SK-N-SH (cell line): ENCODE measurements at regions not wholly inside any gene's neighbourhood (a gene's known extent, or its start where the extent isn't known, plus 50 kb on each side); places are given as distances from the start of the nearest gene placed in this dataset.

Experiments used
- CTCF ChIA-PET: fragments of 300-600, 350-600 bp; formaldehyde crosslinking; extraction: SDS; loops from one replicate; lab custom pipeline; 2021; lab: Yijun Ruan, JAX
- POLR2A ChIA-PET: fragments of 350-600 bp; sonication (Branson Sonifier 250); formaldehyde crosslinking; extraction: SDS; loops from one replicate; lab custom pipeline; 2020; ENCODE audit warnings: antibody characterized with exemption, inconsistent platforms; lab: Yijun Ruan, JAX
- DNase-seq: peaks from one replicate; pipeline ENCODE4 v3.0.0; 2012
- H2AFZ ChIP-seq: fragments of 200-600 bp; sonication (generic); 2 replicates; pipeline ENCODE4 v1.8.1; 2016; ENCODE audit warnings: antibody characterized with exemption, mild to moderate bottlenecking, low read depth
- H3F3A ChIP-seq: fragments of 200-600 bp; sonication (generic); replicated peaks from 2 replicates; pipeline ENCODE3; 2016; ENCODE audit warnings: antibody characterized with exemption, mild to moderate bottlenecking; ENCODE audit not compliant: insufficient read depth
- H3K27ac ChIP-seq, 2 experiments: fragments of 200-500 bp in 1 of 2; fragments of 200-600 bp in 1 of 2; sonication (Bioruptor generic) in 1 of 2; sonication (generic), shearing (Covaris generic) in 1 of 2; 2 replicates each; pipeline versions ENCODE4 v1.5.1 to v1.6.1; 2014 to 2016; ENCODE audit warnings: low read depth in 2 of 2, inconsistent platforms in 1 of 2, low read length in 1 of 2, mild to moderate bottlenecking in 1 of 2, mixed read lengths in 1 of 2
- H3K27me3 ChIP-seq: fragments of 200-600 bp; sonication (generic), shearing (Covaris generic); 2 replicates; pipeline ENCODE4 v1.6.1; 2016; ENCODE audit warnings: mixed run types; ENCODE audit not compliant: insufficient read depth
- H3K36me3 ChIP-seq, 2 experiments: fragments of 200-500 bp in 1 of 2; fragments of 200-600 bp in 1 of 2; sonication (Bioruptor generic) in 1 of 2; sonication (generic) in 1 of 2; replicated peaks in 1 of 2; 2 replicates each; pipeline versions ENCODE3 to v1.5.1; 2014 to 2016; ENCODE audit warnings: low read length in 1 of 2, mild to moderate bottlenecking in 1 of 2; ENCODE audit not compliant: insufficient read depth in 2 of 2, control insufficient read depth in 1 of 2
- H3K4me1 ChIP-seq, 2 experiments: fragments of 200-500 bp in 1 of 2; fragments of 200-600 bp in 1 of 2; sonication (Bioruptor generic) in 1 of 2; sonication (generic), shearing (Covaris generic) in 1 of 2; 2 replicates each; pipeline versions ENCODE4 v1.5.1 to v1.6.1; 2014 to 2016; ENCODE audit warnings: low read depth in 1 of 2, low read length in 1 of 2, mixed run types in 1 of 2; ENCODE audit not compliant: insufficient read depth in 2 of 2, control insufficient read depth in 1 of 2
- H3K4me2 ChIP-seq: fragments of 200-600 bp; sonication (generic), shearing (Covaris generic); 2 replicates; pipeline ENCODE4 v1.6.1; 2017; ENCODE audit warnings: mixed run types
- H3K4me3 ChIP-seq, 2 experiments: fragments of 200-500 bp in 1 of 2; fragments of 200-600 bp in 1 of 2; sonication (Bioruptor generic) in 1 of 2; sonication (generic), shearing (Covaris generic) in 1 of 2; 2 replicates each; pipeline versions ENCODE4 v1.5.1 to v1.8.1; 2014 to 2016; ENCODE audit warnings: low read depth in 2 of 2, inconsistent platforms in 1 of 2, low read length in 1 of 2, mild to moderate bottlenecking in 1 of 2, mixed read lengths in 1 of 2, moderate library complexity in 1 of 2
- H3K79me2 ChIP-seq: fragments of 200-600 bp; sonication (generic); 2 replicates; pipeline ENCODE4 v1.8.1; 2017; ENCODE audit warnings: mild to moderate bottlenecking; ENCODE audit not compliant: insufficient read depth
- H3K9ac ChIP-seq: fragments of 200-600 bp; sonication (generic); 2 replicates; pipeline ENCODE4 v1.6.1; 2017; ENCODE audit warnings: mixed run types
- H3K9me2 ChIP-seq: fragments of 200-600 bp; sonication (generic); 2 replicates; pipeline ENCODE4 v1.6.1; 2017; ENCODE audit warnings: mixed run types
- H3K9me3 ChIP-seq: fragments of 200-600 bp; sonication (generic); 2 replicates; pipeline ENCODE4 v1.6.1; 2017; ENCODE audit warnings: mixed run types, mild to moderate bottlenecking, moderate library complexity
- H4K20me1 ChIP-seq: fragments of 200-600 bp; sonication (generic); 2 replicates; pipeline ENCODE4 v1.6.1; 2017; ENCODE audit warnings: mild to moderate bottlenecking, mixed run types; ENCODE audit not compliant: insufficient read depth
- ELF1 ChIP-seq: IDR thresholded peaks from 2 replicates; pipeline ENCODE4 v1.4.0; 2012
- EZH2phosphoT487 ChIP-seq: fragments of 200-600 bp; sonication (generic); IDR thresholded peaks from 2 replicates; pipeline ENCODE4 v1.6.1; 2017; ENCODE audit warnings: low read depth, mixed run types, mild to moderate bottlenecking, antibody characterized with exemption, moderate library complexity, borderline replicate concordance
- FOSL2 ChIP-seq: IDR thresholded peaks from 2 replicates; pipeline ENCODE4 v1.4.0; 2012; ENCODE audit warnings: low read depth, mild to moderate bottlenecking, moderate library complexity, borderline replicate concordance
- GABPA ChIP-seq: IDR thresholded peaks from 2 replicates; pipeline ENCODE4 v1.4.0; 2012; ENCODE audit warnings: low read depth, mild to moderate bottlenecking
- MAX ChIP-seq: IDR thresholded peaks from 2 replicates; pipeline ENCODE4 v1.4.0; 2012; ENCODE audit warnings: low read depth
- MEF2A ChIP-seq: IDR thresholded peaks from 2 replicates; pipeline ENCODE4 v1.4.0; 2012; ENCODE audit warnings: low read depth, borderline replicate concordance
- NFIC ChIP-seq: IDR thresholded peaks from 2 replicates; pipeline ENCODE4 v1.4.0; 2012; ENCODE audit warnings: borderline replicate concordance
- NRF1 ChIP-seq: IDR thresholded peaks from 2 replicates; pipeline ENCODE4 v1.6.1; 2012; ENCODE audit warnings: low read depth, mild to moderate bottlenecking, low read length
- POLR2AphosphoS5 ChIP-seq: IDR thresholded peaks from 2 replicates; pipeline ENCODE4 v1.6.1; 2012; ENCODE audit warnings: low read depth, low read length
- RAD21 ChIP-seq: IDR thresholded peaks from 2 replicates; pipeline ENCODE4 v1.6.1; 2012; ENCODE audit warnings: mild to moderate bottlenecking, low read length
- RFX5 ChIP-seq: IDR thresholded peaks from 2 replicates; pipeline ENCODE4 v1.6.1; 2012; ENCODE audit warnings: mild to moderate bottlenecking, improper control_type of control experiment, low read length
- RXRA ChIP-seq: IDR thresholded peaks from 2 replicates; pipeline ENCODE4 v1.4.0; 2012; ENCODE audit warnings: low read depth, mild to moderate bottlenecking, borderline replicate concordance
- SIN3A ChIP-seq: IDR thresholded peaks from 2 replicates; pipeline ENCODE4 v1.6.1; 2012; ENCODE audit warnings: low read depth, mild to moderate bottlenecking, low read length, moderate library complexity, borderline replicate concordance
- SMC3 ChIP-seq: IDR thresholded peaks from 2 replicates; pipeline ENCODE4 v1.6.1; 2012; ENCODE audit warnings: low read depth, low read length, improper control_type of control experiment
- TAF1 ChIP-seq: IDR thresholded peaks from 2 replicates; pipeline ENCODE4 v1.6.1; 2012; ENCODE audit warnings: low read depth, mild to moderate bottlenecking, low read length, moderate library complexity, borderline replicate concordance
- USF1 ChIP-seq: IDR thresholded peaks from 2 replicates; pipeline ENCODE4 v1.4.0; 2012; ENCODE audit warnings: low read depth, borderline replicate concordance
- ZBTB33 ChIP-seq: IDR thresholded peaks from 2 replicates; pipeline ENCODE4 v1.4.0; 2012; ENCODE audit warnings: low read depth, borderline replicate concordance
- WGBS: methylation state at CpG from one replicate; pipeline ENCODE4 v1.1.6; 2017; ENCODE audit warnings: low lambda C conversion rate; 5-methylcytosine and 5-hydroxymethylcytosine counted together
- TF ChIP-seq, protein P1 (sequence below): fragments of 150-350 bp; IDR thresholded peaks from 2 replicates; pipeline ENCODE4 v1.6.1; 2016; ENCODE audit warnings: mild to moderate bottlenecking, low read depth, low read length
- TF ChIP-seq, protein P2 (sequence below): IDR thresholded peaks from 2 replicates; pipeline ENCODE4; 2012

GRCh38 chr12:66838366-66838765, 159.5 kb upstream of the GRIP1 start:
- H3K9me3 ChIP-seq, result no peaks in the 10 kb centered on the region
- H3K4me2 ChIP-seq, result no peak overlapping the region
- H4K20me1 ChIP-seq, result no peaks in the 10 kb centered on the region
- no peaks in the 10 kb centered on the region for H3K4me1 ChIP-seq
- H3K27ac ChIP-seq, result no peak overlapping the region
- no peaks in the 10 kb centered on the region for H3K79me2 ChIP-seq
- no peaks in the 10 kb centered on the region for H3K27me3 ChIP-seq
- POLR2A ChIA-PET, result no interaction called here
- 6% methylated on average over 4 of the region's 4 CpGs for WGBS
- H2AFZ ChIP-seq, result no peak overlapping the region
- H3K36me3 ChIP-seq, result no peaks in the 10 kb centered on the region
- H3F3A ChIP-seq, result no peaks in the 10 kb centered on the region
- H3K4me3 ChIP-seq, result no peak overlapping the region
- CTCF ChIA-PET, result no interaction called here
- no peak for DNase-seq
- peaks cover 3% of the 10 kb centered on the region; the same call in 1 of the 2 replicates for H3K9me2 ChIP-seq
- no peak overlapping the region for H3K9ac ChIP-seq
- TF ChIP-seq NFIC (no peak), GABPA (no peak), EZH2phosphoT487 (no peak), NRF1 (no peak), USF1 (no peak), FOSL2 (no peak), MAX (no peak), MEF2A (no peak), POLR2AphosphoS5 (no peak), RAD21 (no peak), RFX5 (no peak), ZBTB33 (no peak), ELF1 (no peak), TAF1 (no peak), SMC3 (no peak), SIN3A (no peak), RXRA (no peak)
- TF ChIP-seq, protein P1, sequence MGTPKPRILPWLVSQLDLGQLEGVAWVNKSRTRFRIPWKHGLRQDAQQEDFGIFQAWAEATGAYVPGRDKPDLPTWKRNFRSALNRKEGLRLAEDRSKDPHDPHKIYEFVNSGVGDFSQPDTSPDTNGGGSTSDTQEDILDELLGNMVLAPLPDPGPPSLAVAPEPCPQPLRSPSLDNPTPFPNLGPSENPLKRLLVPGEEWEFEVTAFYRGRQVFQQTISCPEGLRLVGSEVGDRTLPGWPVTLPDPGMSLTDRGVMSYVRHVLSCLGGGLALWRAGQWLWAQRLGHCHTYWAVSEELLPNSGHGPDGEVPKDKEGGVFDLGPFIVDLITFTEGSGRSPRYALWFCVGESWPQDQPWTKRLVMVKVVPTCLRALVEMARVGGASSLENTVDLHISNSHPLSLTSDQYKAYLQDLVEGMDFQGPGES, result no peak
- TF ChIP-seq, protein P2, sequence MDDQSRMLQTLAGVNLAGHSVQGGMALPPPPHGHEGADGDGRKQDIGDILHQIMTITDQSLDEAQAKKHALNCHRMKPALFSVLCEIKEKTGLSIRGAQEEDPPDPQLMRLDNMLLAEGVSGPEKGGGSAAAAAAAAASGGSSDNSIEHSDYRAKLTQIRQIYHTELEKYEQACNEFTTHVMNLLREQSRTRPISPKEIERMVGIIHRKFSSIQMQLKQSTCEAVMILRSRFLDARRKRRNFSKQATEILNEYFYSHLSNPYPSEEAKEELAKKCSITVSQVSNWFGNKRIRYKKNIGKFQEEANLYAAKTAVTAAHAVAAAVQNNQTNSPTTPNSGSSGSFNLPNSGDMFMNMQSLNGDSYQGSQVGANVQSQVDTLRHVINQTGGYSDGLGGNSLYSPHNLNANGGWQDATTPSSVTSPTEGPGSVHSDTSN, result no peak
